ENCODE measurements at regions not wholly inside any gene's neighbourhood (a gene's known extent, or its start where the extent isn't known, plus 50 kb on each side); places are given as distances from the start of the nearest gene placed in this dataset.

DNA sequence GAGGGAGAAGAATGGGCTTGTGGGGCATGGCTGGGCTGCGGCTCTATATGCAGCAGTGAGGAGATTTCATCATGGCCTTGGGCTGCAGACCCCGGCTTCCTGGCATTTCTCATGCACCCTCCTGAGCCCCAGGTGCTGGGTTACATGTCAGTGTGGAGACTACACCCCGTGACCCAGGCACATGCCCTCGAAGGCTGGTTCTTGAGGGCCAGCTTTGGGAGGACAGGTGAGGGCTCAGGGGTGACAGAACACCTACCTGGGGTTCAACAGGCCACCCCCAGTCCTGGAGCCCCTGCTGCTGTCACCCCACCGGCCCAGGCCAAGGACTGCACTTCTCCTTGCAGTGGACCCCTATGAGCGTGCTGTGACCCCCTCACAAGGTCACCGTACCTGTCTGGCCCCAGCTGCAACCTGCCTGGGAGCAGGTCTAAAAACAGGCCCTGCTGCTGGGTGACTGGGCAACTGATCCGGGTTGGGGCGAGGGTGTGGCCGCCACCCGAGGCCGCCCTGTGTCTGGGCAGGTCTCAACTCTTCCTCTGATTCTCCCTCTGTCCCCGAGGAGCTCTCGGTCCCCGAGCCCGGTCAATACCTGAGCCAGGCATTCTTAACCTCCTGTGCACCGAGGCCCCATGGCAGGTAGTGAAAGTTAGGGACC is 94.8 kb upstream of the OTOS start:
- TF ChIP-seq EP300 (IDR thresholded peaks at IDR 0.05), result no peak
- TF ChIP-seq, protein P1, sequence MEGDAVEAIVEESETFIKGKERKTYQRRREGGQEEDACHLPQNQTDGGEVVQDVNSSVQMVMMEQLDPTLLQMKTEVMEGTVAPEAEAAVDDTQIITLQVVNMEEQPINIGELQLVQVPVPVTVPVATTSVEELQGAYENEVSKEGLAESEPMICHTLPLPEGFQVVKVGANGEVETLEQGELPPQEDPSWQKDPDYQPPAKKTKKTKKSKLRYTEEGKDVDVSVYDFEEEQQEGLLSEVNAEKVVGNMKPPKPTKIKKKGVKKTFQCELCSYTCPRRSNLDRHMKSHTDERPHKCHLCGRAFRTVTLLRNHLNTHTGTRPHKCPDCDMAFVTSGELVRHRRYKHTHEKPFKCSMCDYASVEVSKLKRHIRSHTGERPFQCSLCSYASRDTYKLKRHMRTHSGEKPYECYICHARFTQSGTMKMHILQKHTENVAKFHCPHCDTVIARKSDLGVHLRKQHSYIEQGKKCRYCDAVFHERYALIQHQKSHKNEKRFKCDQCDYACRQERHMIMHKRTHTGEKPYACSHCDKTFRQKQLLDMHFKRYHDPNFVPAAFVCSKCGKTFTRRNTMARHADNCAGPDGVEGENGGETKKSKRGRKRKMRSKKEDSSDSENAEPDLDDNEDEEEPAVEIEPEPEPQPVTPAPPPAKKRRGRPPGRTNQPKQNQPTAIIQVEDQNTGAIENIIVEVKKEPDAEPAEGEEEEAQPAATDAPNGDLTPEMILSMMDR (IDR thresholded peaks at IDR 0.05), result no peak
- TF ChIP-seq POLR2A (IDR thresholded peaks at IDR 0.05), result no peak
- TF ChIP-seq POLR2AphosphoS5 (IDR thresholded peaks at IDR 0.05), result no peak

All from suprapubic skin (tissue), 4 donors.